ENCODE measurements at regions not wholly inside any gene's neighbourhood (a gene's known extent, or its start where the extent isn't known, plus 50 kb on each side); places are given as distances from the start of the nearest gene placed in this dataset.

DNA sequence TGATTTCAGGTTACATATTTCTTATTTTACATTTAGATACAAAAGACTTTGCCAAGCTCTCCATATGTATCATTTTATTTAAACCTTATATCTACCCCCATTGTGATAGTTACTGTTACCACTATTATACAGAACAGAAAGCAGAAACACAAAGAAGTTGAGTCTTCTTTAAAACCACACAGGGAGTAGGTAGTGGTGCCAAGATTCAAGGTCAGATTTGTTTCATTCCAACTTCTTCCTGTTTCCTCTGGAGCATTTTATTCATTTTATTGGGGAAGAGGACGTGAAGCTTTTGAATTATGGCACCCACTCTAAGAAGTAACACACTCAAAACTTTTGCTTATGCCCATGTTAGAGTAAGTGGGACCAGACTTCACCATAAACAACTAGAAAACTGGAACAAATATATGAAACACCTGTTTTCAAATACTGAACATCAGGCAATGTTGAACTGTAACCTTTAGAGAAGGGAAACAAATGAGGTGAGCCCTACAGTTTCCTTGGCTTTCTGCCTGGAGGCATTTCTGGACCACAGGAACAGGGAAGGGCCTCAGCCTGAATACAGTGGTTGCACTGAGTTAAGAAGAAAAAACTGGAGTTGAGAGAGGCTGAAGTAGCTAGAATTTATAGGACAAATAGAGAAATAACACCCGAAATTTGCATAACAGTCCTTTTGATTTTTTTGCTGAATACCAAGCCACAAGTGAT is 160.4 kb upstream of the SSTR1 start:
- TF ChIP-seq, protein P1, sequence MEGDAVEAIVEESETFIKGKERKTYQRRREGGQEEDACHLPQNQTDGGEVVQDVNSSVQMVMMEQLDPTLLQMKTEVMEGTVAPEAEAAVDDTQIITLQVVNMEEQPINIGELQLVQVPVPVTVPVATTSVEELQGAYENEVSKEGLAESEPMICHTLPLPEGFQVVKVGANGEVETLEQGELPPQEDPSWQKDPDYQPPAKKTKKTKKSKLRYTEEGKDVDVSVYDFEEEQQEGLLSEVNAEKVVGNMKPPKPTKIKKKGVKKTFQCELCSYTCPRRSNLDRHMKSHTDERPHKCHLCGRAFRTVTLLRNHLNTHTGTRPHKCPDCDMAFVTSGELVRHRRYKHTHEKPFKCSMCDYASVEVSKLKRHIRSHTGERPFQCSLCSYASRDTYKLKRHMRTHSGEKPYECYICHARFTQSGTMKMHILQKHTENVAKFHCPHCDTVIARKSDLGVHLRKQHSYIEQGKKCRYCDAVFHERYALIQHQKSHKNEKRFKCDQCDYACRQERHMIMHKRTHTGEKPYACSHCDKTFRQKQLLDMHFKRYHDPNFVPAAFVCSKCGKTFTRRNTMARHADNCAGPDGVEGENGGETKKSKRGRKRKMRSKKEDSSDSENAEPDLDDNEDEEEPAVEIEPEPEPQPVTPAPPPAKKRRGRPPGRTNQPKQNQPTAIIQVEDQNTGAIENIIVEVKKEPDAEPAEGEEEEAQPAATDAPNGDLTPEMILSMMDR (IDR thresholded peaks at IDR 0.05; ENCODE audit: insufficient read depth, low read length, poor library complexity, severe bottlenecking) = no peak
- no peak for TF ChIP-seq EZH2phosphoT487 (conservative IDR thresholded peaks at IDR 0.05; ENCODE audit: low read length)
